Dermis microvascular lymphatic vessel endothelial cell (primary cell): ENCODE measurements at regions not wholly inside any gene's neighbourhood (a gene's known extent, or its start where the extent isn't known, plus 50 kb on each side); places are given as distances from the start of the nearest gene placed in this dataset.
A peak's percentile ranks its signal among the peaks of the same experiment; 100 is the strongest.

ENCODE experiments used
- DNase-seq, 2 donors: peaks; one replicate each; pipeline versions ENCODE4 v3.0.0 to v3.0.0-alpha.2; 2010; ENCODE audit warnings: low read depth in 2 of 2

DNA sequence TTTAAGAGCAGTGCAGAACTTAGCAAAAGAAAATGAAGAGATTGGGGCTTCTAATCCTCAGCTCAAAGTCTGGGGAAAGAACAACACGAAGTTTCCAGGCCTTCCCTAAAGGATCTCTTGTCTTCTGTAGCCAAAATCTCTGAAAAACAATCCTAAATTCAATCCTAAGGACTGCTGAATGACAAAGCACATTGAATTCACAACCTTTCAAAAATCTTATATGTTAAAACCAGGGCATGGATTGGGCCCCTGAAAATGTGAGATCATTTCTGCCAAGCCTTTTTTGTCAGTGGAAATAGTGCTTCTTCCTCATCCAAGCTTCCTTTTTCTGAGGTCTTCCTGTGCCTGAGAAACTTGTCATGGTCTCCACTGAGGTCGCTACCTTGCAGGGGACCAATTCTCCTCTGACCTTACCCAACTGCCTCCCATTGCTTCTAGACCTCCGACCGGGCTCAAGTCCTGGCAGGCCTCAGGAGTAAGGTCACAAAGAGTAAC is 126.2 kb upstream of the ARID1B start:
- DNase-seq: no peak

DNA sequence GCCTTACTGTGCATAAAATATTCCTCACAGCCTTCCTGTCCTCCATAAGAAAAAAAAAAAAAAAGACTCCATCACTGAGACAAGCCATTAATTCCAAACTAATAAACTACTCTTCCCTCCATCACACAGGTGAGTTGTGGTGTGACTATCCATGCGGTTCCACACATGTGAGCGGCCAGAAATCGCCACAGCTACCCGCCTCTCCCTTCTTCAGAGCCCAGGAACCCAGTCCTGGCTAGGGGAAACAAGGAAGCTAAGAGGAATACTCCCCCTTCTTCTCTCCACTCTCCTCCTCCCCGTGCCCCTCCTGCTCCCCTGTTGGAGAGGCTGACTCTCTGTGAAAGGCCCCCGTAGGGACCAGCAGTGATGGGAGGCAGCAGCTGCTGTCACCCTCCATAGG is 128.6 kb upstream of the ARID1B start:
- DNase-seq: no peak

DNA sequence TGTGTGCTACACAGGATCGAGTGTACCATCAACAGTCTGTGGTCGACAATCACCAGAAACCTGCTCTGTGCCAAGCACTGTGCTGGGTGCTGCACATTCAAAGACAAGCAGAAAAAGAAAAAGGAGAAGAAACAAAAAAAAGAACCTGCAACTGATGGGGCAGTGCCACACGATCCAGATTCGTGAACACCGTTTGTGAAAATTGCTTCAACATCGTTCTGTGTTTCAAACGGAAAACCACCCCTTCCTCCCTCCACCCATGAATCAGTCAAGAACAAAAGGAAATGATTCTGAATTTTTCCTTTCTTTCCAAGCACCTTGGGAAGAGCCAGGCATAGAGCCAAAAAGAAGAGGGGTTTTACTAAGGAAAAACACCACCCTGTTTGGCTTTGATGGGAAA is 129.2 kb upstream of the ARID1B start:
- DNase-seq: peak in 1 of 2 donors; percentile 33

DNA sequence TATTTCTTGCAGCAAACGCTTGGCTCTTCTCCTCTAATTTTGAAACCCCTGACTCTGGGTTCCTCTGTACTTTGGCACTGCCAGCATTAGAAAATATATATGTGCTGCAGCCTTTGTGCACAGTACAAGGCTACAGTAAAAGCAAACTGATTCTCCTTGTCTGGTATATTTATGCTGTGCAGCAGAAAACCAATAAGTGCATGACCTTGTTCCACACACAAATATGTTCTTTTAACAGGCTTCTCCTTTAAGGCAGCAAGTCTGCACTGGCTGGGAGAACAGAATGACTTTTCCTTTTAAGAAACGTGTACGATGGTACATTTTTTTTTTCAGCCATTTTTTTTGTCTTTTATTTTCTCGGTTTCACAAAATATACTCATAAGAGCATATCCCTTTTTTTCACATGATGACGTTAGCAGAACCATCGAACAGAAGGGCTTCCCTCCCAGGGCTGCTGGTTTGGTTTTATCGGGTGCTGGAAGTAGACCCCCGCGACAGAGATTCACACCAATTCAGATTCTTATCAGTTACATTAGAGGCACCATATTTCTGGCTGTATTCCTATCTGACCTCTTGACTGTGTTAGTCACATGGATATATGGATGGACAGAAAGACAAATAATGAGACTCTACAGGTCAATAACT is 129.9 kb upstream of the ARID1B start:
- no peak for DNase-seq

DNA sequence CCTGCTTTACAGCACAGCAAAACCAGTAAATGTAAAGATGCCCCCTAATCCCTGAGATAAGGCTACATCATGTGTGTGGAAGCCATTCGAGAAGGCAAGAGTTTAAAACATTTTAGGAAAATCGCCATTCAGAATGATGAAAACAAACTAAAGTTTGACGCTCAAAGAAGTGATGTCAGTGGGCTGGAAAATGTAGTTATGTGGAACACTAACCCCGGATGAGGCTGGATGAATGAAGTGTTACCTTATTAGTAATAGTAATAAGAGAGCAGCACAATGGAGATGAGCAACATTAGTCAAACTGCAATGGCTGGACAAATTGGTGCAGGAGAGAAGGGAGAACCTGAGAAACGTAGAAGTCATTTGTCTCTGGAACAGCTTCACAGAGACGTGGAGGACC is 130.7 kb upstream of the ARID1B start:
- no peak for DNase-seq

DNA sequence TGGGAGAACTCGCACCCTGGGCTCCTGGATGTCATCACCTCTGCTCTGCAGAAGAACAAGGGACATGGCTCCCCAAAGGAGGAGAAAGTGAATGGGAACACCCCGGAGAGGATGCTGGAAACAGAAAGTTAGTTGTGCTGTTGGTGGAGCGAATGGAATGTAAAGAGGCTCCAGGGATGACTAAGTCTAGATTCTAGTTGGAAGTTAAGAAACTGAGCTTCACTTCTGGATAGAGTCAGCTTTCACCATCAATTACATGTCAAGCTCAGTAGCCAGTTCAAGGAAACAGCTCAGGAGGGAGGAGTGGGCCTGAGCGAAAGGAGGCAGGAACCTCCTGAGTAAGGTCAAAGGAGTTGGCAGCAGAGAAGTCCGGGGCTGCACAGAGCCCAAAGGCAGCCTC is 132.1 kb upstream of the ARID1B start:
- DNase-seq: no peak

DNA sequence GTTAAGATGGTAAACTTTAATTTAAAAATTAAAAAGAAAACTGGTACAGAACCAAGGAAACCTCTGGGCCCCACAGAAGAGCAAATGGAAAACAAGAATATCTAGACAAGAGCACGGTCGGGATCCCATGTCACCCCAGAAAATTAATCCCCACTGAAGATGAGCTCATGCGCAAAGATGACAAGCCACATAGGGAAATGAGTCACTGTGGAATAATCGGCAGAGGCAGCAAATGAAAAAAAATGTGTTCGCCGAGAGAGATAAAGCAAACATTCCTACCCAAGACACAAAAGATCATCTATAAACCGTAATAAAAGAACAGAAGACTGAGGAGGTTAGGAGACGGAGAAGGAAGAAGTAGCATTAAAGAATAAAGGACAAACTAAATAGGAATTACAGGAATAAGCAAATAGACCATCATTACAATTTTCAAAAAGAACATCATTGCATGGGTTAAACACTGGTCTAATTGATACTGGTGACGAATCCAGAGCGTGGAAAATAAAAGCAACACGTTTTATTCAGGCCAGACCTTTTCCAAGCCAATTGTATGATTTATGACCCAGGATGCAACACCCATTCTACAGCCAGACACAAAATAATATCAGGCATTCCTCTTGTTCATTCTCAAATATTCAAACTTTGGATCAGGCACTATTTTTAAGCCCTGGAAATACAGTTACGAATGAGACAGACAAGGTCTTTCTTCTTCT is 138.0 kb upstream of the ARID1B start:
- no peak for DNase-seq

DNA sequence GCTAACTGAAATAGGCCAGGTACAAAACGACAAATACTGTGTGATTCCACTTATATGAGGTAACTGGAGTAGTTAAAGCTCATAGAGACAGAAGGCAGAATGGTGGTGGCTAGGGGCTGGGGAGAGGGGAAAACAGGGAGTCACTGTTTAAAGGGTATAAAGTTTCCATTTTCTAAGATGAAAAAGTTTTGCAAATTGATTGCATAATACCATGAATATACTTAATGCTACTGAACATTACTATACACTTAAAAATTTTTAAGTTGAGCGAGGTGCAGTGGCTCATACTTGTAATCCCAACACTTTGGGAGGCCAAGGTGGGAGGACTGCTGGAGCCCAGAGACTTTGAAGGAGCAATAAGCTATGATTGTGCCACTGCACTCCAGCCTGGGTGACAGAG is 138.6 kb upstream of the ARID1B start:
- no peak for DNase-seq

DNA sequence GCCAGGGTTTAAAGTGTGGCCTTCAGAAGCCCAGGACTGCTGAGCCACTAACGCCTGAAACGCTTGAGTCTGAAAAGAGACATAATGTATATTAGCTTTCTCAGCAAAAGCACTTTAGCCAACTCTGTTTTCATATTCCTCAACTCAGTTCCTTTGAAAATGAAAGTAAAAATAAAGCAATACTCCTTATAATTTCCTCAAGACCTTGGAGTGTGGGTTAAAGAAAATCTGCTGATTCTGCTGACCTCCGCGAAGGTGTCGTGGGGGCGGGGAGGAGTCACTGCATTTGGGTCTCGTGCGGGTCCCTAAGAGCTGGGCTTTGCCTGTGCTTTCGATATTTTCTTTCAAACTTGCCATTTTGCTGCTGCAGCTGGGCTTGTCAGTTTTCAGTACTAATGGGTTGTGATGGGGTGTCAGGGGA is 142.2 kb upstream of the ARID1B start:
- DNase-seq: no peak

DNA sequence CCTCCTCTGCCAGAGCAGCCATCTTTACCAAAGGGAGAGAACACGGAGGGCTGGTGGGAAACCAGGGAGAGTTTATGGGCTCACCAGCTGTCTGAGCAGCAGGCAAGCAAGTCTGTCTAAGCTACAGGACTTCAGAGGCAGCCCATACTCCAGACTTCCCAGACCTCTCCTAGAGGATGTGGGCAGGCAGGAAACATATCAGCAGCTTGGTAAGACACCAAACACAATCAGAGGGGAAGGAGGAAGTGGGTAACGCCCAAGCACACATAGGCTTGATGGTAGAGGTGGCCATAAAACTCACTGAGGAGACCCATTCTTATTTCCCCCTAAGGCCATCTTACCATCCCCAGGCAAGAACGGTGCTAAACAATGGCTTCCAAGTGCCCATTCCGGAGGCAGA is 143.1 kb upstream of the ARID1B start:
- no peak for DNase-seq

DNA sequence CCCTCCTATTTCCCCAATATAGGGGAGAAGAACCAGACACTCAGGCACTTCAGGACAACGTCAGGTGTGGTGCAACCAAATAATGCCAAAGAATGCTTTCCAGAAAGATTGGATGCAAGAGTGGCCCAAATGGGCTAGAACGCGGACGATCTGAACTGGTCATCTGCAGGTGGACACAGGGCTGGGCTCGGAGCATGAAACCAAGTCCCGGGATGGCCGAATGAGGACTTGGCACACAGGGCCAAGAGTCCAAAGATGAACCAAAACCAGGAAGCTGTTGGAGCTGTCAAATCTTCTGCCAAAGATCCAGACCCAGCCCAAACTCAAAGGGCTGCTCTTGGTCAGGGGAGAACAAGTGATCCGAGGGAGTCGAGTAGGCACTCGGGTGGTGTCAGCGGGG is 143.9 kb upstream of the ARID1B start:
- no peak for DNase-seq

DNA sequence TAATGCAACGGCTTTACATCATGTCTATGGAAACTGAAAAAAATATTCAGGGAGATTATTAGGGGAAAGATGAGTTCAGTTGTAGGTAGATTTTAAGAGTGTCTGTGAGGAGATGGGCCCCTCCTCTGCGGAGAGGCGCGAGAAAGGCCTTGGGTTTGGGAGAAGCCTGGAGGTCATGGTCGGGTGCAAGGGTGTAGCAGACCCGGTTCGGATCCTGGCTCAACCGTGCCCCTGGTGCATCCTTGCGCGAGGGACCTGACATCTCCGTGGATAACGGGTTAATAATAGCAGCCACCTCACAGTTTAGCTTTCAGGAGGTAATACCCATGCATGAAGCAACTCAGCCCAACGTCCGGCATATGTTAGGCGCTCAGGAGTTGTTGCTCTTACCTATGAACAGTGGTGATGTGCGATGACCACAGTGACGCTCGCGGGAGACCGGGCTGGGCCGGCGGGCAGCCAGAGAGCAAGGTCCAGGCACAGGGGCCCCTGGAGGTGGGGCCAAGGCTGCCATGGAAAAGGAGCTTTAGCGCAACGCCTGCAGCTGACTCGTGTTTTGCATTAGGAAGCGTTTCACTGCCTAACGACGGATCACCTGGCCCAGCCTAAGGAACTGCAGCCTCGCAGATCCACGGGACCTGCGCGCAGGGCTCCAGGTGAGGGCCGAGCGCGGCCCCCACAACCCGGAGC is 146.4 kb upstream of the ARID1B start:
- DNase-seq: no peak

DNA sequence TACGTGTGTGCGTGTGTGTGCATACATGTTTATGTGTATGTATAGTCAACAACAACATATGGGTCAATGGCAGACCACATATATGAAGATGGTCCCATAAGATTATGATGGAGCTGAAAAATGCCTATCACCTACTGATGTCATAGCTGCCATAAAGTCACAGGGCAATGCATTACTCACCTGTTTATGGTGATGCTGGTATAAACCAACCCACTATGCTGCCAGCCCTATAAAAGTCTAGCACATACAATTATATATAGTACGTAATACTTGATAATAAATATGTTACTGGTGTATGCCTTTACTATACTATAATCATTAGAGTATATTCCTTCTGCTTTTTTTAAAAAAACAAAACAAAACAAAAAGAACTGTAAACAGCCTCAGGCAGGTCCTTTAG is 148.4 kb upstream of the ARID1B start:
- no peak for DNase-seq

DNA sequence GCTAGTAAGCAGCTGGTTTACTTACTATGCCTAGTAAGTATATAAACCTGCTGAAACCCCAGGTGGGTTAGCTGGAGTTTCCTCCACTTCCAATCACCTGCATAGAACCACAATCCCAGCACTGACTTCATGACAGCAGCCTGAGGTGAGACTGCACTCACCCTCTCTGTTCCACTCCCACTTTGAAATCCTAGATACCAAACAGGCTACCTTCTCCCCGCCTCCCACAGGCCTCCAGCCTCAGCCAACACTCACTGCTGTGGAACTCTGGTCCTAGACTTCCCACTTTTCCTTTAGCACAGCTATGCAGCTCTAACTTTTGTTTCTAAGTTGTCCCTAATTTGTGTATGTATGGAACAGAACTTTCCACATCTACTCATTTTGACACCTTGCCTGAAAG is 149.7 kb upstream of the ARID1B start:
- DNase-seq: no peak

DNA sequence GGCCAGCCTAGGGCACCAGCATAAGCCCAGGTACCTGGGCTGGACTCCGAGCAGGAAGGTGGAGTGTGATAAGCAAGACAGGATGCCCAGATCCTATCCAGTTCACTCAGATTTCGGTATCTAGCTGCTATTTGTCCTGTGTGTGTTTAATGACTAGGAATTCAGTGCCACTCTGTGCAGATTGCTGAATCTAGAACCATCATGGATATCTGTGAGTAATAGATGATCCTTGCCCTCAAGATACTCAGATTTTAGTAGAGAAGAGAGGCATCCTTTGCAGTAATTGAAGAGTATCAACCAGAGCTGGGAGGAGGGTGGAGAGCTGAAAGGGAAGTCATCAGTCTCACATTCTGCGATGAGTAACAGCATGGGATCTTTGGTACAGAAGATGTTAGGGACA is 155.0 kb upstream of the ARID1B start:
- no peak for DNase-seq

DNA sequence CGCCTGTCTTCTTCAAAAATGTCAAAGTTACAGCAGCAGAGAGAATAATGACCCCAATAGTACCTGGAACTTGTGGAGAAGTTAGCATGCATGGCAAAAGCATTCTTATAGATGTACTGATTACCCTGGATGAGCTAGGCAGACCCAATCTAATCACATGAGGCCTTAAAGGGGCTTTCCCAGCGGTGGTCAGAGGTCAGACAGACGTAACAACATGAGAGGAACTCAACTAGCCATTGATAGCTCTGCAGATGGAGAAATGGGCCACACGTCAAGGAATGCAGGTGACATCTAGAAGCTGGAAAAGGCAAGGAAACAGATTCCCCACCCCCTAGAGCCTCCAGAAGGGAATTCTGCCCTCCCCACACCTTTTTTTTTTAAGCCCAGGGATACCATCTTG is 156.8 kb upstream of the ARID1B start:
- no peak for DNase-seq

DNA sequence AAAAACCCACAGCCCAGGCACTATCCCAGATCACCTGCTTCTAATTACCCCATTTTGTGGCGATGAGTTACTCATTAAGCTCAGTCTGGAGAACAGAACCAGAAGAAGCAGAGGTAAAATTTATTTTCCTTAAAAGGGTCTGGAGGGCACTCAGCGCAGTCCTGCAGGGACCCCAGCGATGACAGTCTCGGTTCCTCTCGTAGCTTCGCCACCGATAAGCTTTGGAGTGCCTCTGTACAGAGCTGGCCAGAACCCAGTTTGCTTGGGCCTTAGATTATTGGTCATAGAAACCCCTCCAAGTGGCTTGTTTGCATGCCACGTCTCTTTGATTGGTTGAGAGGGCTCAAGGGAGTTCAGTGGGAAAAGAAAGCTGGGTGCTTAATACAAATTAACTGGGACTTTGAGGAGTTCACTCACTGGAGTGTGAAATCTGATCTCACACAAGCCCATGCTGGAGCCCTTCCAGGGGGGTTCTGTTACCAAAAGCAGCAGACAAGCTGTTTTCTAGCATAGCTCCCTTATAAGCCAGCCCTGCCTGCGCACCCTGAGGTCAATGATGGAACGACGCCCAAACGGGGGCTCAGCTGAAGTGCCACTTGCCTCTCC is 158.5 kb upstream of the ARID1B start:
- DNase-seq: no peak

DNA sequence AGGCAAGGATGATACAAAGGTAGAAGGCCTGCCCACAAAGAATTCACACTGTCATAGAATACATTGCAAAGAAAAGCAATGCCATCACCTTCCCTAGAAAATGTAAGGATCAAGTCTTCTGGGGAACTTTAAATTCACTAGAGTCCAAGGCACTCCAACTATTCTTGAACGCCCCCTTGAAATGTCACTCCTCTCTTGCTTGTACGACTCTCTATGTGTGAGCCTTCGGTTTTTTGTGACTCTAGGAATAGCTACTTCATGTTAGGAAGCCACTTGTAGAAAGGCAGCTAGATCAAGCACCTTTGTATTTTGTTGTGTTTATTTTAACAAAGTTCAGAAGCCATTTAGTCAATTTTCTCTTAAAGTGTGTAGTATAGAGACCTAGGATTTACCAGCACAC is 159.2 kb upstream of the ARID1B start:
- no peak for DNase-seq

DNA sequence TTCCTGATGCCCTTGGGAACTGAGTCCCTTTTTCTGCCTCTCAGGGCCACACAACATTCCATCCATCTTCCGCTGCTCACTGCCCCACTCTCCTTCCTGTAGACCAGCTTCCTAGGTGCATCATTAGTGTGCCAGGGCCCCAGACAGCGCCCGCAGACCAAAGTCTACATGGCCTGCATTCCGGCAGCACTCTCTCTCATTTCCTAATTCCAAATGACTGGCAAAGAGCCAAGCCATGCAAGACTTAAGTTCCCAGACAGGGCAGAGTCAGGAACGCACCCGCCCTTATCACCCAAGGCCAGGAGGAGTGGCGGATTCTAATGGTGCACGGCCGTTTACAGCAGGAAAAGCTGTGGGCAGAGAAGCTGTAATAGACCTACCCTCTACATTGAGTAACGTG is 159.8 kb upstream of the ARID1B start:
- DNase-seq: no peak

DNA sequence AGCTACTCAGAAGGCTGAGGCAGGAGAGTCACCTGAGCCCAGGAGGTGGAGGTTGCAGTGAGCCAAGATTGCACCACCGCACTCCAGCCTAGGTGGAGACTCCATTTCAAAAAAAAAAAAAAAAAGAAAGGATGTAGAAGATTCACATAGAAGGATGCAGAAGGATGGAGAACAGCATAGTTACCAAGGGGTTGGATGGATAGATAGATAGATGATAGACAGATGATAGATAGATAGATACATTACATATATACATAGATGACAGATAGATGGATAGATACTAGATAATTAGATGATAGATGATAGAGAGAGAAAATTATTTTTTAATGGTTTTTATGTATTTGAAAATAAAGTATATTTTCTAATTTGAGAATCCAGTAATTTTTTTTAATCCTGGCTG is 160.7 kb upstream of the ARID1B start:
- DNase-seq: no peak

DNA sequence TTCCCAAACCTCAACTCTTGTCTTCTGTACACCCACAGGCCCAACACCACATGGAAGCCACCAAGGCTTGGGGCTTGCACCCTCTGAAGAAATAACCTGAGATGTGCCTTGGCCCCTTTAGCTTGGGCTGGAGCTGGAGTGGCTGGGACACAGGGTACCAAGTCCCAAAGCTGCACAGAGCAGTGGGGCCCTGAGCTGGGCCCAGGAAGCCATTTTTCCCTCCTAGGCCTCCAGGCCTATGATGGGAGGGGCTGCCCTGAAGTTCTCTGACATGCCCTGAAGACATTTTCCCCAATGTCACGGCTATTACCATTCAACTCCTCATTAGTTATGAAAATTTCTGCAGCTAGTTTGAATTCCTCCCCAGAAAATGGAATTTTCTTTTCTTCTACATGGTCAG is 163.2 kb upstream of the ARID1B start:
- DNase-seq: no peak

DNA sequence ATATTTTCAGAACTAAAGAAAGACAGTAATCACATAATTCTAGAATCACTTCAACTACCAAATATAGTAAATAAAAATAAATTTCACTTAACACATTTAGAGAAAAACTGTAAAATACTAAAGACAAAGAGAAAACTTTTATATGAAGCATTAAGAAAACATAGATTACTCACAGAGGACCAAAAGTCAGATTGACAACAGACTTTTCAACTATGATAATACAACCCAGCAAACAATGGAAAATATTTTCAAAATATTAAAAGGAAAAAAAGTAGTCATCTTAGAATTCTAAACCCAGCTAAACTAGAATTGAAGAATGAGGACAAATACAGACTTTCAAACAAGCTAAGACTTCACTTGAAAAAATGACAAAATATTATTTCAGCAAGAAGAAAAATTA is 164.8 kb upstream of the ARID1B start:
- DNase-seq: no peak

DNA sequence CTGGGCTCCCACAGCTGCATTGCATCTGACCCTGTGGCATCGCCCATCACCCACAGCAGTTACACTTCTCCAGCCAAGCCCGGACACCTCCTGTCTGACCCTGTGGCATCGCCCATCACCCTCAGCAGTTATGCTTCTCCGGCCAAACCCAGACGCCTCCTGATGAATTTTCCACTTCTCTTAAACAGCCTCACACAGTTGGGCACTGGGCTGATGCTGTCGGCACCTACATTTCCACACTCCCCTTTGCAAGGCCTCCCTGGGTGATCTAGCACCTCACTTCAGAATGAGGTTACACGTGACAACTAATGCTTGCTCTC is 175.2 kb upstream of the ARID1B start:
- no peak for DNase-seq
